ENCODE measurements at regions not wholly inside any gene's neighbourhood (a gene's known extent, or its start where the extent isn't known, plus 50 kb on each side); places are given as distances from the start of the nearest gene placed in this dataset.

DNA sequence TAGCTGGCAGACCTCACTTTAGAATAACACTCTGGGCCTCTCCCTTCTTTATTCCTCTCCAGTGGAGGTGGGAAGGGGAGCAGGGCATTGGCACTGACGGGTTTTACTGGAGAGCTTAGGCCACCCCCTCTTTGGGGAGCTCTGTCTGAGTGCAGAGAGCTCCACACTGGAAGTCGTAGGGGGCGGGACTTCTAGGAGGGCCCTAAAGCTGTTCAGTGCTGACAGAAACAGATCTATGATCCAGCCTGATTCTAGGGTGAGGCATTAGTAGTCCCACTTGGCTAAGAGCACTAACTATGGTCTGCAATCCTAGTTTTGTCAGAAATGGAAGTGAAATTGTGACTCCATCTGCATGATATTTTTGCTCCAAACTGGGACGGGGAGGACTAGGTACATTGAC lies 138.7 kb downstream of the MIS18A start:
- TF ChIP-seq MYC (IDR thresholded peaks at IDR 0.05; ENCODE audit: low read depth, low read length) = no peak
- TF ChIP-seq, protein P1, sequence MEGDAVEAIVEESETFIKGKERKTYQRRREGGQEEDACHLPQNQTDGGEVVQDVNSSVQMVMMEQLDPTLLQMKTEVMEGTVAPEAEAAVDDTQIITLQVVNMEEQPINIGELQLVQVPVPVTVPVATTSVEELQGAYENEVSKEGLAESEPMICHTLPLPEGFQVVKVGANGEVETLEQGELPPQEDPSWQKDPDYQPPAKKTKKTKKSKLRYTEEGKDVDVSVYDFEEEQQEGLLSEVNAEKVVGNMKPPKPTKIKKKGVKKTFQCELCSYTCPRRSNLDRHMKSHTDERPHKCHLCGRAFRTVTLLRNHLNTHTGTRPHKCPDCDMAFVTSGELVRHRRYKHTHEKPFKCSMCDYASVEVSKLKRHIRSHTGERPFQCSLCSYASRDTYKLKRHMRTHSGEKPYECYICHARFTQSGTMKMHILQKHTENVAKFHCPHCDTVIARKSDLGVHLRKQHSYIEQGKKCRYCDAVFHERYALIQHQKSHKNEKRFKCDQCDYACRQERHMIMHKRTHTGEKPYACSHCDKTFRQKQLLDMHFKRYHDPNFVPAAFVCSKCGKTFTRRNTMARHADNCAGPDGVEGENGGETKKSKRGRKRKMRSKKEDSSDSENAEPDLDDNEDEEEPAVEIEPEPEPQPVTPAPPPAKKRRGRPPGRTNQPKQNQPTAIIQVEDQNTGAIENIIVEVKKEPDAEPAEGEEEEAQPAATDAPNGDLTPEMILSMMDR (IDR thresholded peaks at IDR 0.05; ENCODE audit: low read depth, low read length) = no peak
- TF ChIP-seq POLR2A (IDR thresholded peaks at IDR 0.05; ENCODE audit: extremely low read depth, insufficient read length) = no peak
- TF ChIP-seq, protein P2, sequence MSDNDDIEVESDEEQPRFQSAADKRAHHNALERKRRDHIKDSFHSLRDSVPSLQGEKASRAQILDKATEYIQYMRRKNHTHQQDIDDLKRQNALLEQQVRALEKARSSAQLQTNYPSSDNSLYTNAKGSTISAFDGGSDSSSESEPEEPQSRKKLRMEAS (IDR thresholded peaks at IDR 0.05; ENCODE audit: low read depth, low read length) = no peak
- H3K4me3 ChIP-seq (ENCODE audit: low read depth, low read length) = no peak overlapping the region
- DNase-seq (ENCODE audit: low read depth) = no peak

DNA sequence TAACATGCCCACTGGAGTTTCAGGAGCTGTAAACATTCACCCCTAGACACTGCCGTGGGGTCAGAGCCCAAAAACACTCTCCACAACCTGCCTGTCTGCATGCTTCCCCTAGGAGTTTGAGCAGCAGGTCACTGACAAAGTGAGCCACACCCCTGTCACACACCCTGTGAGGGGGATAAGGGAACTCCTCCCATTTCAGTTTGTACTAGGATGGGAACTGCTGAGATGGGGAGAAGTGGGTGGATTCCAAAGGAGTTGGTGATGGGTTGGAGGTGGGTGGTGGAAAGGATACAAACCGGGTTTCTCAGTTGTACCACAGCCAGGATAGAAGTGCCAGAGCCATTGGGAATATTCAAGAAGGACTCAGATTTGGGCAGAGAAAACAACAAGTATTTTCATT lies 140.2 kb downstream of the MIS18A start:
- no peak for DNase-seq (ENCODE audit: low read depth)
- H3K4me3 ChIP-seq (ENCODE audit: low read depth, low read length) = no peak overlapping the region
- TF ChIP-seq, protein P2 (IDR thresholded peaks at IDR 0.05; ENCODE audit: low read depth, low read length) = no peak
- TF ChIP-seq POLR2A (IDR thresholded peaks at IDR 0.05; ENCODE audit: extremely low read depth, insufficient read length) = no peak
- TF ChIP-seq, protein P1 (IDR thresholded peaks at IDR 0.05; ENCODE audit: low read depth, low read length) = no peak
- no peak for TF ChIP-seq MYC (IDR thresholded peaks at IDR 0.05; ENCODE audit: low read depth, low read length)

DNA sequence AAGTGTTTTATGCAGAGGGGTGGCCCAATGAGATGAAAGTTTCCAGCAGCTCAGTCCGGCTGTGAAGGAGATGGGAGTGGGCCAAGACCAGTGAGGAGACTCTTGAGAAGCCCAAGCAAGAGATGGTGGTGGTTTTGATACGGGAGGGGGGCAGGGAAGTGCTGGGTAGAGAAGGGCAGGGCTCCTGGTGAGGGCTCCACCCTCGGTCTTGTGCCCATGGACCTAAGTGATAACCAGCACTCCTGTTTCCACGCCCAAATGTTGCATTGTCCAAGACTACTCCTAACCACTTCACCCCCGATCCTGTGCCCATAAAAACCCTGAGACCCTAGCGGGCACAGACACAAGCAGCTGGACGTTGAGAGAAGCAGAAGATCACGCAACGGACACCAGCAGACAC lies 140.9 kb downstream of the MIS18A start:
- no peak for DNase-seq (ENCODE audit: low read depth)
- TF ChIP-seq, protein P2 (IDR thresholded peaks at IDR 0.05; ENCODE audit: low read depth, low read length) = no peak
- TF ChIP-seq, protein P1 (IDR thresholded peaks at IDR 0.05; ENCODE audit: low read depth, low read length) = no peak
- TF ChIP-seq POLR2A (IDR thresholded peaks at IDR 0.05; ENCODE audit: extremely low read depth, insufficient read length) (no peak), MYC (IDR thresholded peaks at IDR 0.05; ENCODE audit: low read depth, low read length) (no peak)
- no peak overlapping the region for H3K4me3 ChIP-seq (ENCODE audit: low read depth, low read length)

DNA sequence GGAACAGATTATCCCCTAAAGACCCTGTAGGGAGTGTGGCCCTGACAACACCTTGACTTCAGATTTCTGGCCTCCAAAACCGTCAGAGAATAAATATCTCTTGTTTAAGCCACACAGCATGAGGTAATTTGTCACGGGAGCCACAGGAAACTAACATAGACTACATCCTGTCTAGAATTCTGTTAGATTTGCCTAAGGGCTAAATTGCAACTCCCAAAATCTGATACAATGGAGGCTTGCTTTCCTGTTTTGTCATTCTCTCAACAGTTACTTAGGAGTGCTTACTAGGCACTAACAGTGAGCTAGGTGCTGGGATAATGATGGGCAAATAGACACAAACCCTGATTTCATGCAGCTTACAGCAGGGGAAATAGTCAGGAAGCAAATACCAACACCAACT lies 141.6 kb downstream of the MIS18A start:
- TF ChIP-seq POLR2A (IDR thresholded peaks at IDR 0.05; ENCODE audit: extremely low read depth, insufficient read length) (no peak), MYC (IDR thresholded peaks at IDR 0.05; ENCODE audit: low read depth, low read length) (no peak)
- TF ChIP-seq, protein P1 (IDR thresholded peaks at IDR 0.05; ENCODE audit: low read depth, low read length) = no peak
- TF ChIP-seq, protein P2 (IDR thresholded peaks at IDR 0.05; ENCODE audit: low read depth, low read length) = no peak
- no peak overlapping the region for H3K4me3 ChIP-seq (ENCODE audit: low read depth, low read length)
- DNase-seq (ENCODE audit: low read depth) = no peak

DNA sequence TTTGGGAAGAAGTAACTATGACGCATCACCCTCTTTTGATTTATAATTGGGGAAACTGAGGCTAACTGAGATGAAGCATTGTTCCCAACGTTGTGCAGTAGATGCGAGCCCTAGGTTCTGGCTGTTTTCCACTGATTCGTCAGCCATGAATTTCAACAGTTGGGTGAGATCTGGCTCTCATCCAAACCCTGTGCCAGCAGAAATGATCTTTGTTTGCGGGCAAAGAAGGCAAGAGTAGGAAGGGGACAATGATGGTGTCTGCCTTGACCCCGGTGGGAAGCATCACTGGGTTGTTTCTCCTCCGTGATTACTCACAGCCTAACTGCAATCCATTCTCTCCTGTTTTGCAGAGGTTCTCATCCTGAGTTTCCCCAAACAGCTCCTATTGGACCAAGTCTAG lies 142.3 kb downstream of the MIS18A start:
- DNase-seq (ENCODE audit: low read depth) = no peak
- TF ChIP-seq MYC (IDR thresholded peaks at IDR 0.05; ENCODE audit: low read depth, low read length) (no peak), POLR2A (IDR thresholded peaks at IDR 0.05; ENCODE audit: extremely low read depth, insufficient read length) (no peak)
- TF ChIP-seq, protein P2 (IDR thresholded peaks at IDR 0.05; ENCODE audit: low read depth, low read length) = no peak
- TF ChIP-seq, protein P1 (IDR thresholded peaks at IDR 0.05; ENCODE audit: low read depth, low read length) = no peak

More for the DNA sequence above, 142.3 kb downstream of the MIS18A start:
- H3K4me3 ChIP-seq (ENCODE audit: low read depth, low read length) = no peak overlapping the region
